ENCODE measurements at regions not wholly inside any gene's neighbourhood (a gene's known extent, or its start where the extent isn't known, plus 50 kb on each side); places are given as distances from the start of the nearest gene placed in this dataset.

GRCh38 chr11:122422682-122423081, 232.8 kb upstream of the UBASH3B start:
- TF ChIP-seq, protein P1, sequence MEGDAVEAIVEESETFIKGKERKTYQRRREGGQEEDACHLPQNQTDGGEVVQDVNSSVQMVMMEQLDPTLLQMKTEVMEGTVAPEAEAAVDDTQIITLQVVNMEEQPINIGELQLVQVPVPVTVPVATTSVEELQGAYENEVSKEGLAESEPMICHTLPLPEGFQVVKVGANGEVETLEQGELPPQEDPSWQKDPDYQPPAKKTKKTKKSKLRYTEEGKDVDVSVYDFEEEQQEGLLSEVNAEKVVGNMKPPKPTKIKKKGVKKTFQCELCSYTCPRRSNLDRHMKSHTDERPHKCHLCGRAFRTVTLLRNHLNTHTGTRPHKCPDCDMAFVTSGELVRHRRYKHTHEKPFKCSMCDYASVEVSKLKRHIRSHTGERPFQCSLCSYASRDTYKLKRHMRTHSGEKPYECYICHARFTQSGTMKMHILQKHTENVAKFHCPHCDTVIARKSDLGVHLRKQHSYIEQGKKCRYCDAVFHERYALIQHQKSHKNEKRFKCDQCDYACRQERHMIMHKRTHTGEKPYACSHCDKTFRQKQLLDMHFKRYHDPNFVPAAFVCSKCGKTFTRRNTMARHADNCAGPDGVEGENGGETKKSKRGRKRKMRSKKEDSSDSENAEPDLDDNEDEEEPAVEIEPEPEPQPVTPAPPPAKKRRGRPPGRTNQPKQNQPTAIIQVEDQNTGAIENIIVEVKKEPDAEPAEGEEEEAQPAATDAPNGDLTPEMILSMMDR (IDR thresholded peaks at IDR 0.05) = no peak
- TF ChIP-seq EZH2phosphoT487 (IDR thresholded peaks at IDR 0.05) (no peak), EZH2 (IDR thresholded peaks at IDR 0.05) (no peak)
